ENCODE measurements at regions not wholly inside any gene's neighbourhood (a gene's known extent, or its start where the extent isn't known, plus 50 kb on each side); places are given as distances from the start of the nearest gene placed in this dataset.

DNA sequence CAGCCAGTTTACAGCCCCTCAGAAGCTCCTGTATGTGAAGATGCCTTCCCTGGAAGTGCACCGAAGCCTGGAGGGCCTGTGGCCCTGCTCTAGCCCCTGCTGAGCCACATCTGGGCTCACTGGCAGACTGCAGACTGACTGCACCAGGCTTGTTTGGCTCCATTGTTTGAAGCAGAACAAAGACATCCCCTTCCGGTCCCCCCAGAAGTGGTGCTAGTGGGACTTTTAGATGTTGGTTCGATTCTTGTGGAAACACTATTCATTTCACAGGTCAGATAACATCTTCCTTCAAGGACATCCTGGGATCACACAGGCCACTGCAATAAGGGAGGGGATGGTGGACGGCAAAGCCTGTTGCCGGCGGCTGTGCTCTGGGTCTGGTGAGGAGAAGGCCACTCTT is 57.8 kb upstream of the CBLN2 start:
- TF ChIP-seq, protein P1, sequence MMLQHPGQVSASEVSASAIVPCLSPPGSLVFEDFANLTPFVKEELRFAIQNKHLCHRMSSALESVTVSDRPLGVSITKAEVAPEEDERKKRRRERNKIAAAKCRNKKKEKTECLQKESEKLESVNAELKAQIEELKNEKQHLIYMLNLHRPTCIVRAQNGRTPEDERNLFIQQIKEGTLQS (IDR thresholded peaks at IDR 0.05; ENCODE audit: insufficient read depth, low read depth, low read length) = no peak
- TF ChIP-seq SUZ12 (IDR thresholded peaks at IDR 0.05; ENCODE audit: low read length) = no peak
- TF ChIP-seq CHD1 (IDR thresholded peaks at IDR 0.05; ENCODE audit: low read depth, low read length) = no peak
- no peak for TF ChIP-seq CHD2 (IDR thresholded peaks at IDR 0.05; ENCODE audit: low read length)
